HG03442 (cell line): ENCODE measurements at regions not wholly inside any gene's neighbourhood (a gene's known extent, or its start where the extent isn't known, plus 50 kb on each side); places are given as distances from the start of the nearest gene placed in this dataset.

ENCODE experiments used
- ATAC-seq: cut with Tn5 transposase; IDR thresholded peaks from one replicate; pipeline ENCODE4 v1.9.1; 2021; ENCODE audit warnings: mild to moderate bottlenecking, moderate library complexity; ENCODE audit not compliant: unreplicated experiment

DNA sequence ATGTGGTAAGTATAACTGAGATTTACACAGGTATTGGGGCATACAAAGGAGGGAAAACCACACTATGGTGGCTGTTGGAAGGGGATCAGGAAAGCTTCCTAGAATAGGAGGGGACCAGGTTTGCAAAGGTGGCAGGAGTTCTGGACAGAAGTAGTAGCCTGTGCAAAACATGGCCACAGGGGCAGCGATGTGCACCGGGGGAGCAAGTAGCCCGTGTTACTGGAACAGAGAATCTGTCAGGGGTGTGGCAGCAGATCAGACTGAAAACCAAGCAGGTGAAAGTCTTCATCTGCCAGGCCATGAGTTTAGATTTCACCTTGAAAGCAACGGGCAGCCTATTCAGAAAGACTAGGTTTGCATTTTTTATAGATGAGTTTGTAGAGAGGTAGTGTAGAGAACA is 182.3 kb upstream of the LPP start:
- no peak for ATAC-seq

DNA sequence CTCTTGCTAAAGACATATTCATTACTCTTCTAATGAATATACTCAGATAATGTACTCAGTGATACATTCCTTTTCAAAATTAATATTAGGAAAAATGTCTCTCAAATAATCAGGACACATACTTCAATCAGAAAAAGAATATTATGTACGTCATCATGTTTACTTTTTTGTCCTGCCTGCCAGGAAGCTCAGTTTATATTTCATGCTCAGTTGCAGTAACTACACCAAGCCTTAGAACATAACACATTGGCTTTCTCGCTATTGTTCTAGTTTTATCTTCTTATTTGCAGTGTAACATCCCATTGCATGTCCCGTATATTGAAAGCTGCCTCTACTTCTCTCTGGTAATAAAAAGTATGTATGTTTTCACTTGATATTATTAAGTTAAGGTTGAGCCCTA is 181.5 kb upstream of the LPP start:
- ATAC-seq = no peak

GRCh38 chr3:187973977-187974870 is 179.7 kb upstream of the LPP start:
- no peak for ATAC-seq

- no peak for ATAC-seq
These were observed 179.1 kb upstream of the LPP start for GRCh38 chr3:187974871-187975271.

DNA sequence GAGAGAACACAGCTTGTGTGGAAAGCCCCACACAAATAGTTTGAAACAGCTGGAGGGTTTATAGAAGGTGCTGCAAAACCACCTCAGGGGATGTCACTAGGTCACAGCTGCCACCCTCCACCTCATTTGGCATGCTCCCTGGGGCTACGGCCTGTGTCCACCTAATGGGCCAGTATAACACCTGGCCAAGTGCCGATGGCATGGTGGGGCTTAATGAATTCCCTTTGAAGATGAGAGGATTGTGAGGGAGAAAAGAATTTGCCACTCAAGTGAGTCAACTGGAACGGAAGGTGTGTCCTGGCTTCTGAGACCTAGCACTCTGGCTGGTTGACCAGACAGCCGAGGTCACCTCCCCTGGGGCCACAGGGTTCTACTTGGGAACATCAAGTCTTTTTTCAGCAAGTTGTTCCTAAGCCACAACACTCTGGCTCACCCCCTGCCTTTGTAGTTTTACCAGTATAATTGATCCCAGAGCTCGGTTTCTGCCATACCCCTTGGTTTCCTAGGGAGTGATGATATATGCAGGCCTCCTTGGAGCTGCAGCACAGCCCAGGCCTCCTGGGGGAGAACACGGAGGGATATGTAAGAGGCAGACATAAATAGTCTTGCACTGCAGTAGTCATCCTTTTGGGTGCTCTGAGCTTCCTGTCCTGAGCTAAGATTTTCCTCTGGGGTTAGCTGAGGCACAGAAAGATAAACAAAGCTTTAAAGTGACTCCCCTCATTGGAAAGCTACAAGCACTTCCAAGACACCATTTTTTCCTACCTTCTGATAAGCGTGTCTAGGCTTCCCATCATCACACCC is 178.2 kb upstream of the LPP start:
- ATAC-seq = no peak

DNA sequence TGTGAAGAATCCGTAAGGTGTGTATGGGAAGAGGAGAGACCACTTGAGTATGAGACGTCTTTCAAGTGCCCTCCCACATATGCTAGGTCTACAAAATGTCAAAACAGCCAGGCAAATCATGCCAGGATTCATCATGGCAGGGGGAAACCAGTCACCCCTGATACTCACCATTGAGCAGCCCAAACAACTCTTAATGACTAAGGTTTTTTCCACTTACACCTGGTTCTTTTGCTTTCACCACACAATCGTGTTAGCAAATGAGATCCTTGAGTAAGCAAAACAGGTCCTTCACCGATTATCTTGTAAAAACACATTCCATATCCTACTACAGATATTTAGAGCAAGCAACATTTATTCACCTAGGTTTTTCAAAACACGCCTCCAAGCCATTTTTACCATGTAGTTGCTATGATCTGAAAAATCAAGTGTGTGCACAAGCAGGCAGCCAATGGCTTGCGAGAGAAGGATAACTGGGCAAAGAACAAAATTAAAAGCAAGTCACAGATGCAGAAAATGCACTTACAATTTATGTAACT is 177.5 kb upstream of the LPP start:
- ATAC-seq = no peak

- ATAC-seq = no peak
These were observed 176.3 kb upstream of the LPP start for GRCh38 chr3:187977659-187978058.

GRCh38 chr3:187978433-187979011 is 175.4 kb upstream of the LPP start:
- ATAC-seq = peak; percentile 33

GRCh38 chr3:187979564-187979963 is 174.4 kb upstream of the LPP start:
- no peak for ATAC-seq

DNA sequence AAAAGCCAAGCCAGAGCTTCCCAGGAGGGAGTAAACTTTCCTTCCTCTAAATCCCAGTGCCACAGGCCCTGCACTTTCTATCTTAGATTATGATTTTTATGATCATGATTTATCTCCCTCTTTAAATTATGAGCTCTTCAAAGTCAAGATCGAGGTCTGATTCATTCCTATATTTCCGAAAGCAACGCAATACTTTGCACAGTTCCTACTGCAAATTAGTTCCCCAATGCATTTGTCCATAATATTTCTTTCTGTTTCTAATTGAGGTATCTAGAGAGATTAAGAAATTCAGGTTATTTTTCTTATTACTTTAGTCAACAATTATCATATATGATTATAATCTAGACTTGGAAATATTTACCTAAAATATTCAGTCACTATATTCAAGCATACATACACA is 173.1 kb upstream of the LPP start:
- no peak for ATAC-seq

DNA sequence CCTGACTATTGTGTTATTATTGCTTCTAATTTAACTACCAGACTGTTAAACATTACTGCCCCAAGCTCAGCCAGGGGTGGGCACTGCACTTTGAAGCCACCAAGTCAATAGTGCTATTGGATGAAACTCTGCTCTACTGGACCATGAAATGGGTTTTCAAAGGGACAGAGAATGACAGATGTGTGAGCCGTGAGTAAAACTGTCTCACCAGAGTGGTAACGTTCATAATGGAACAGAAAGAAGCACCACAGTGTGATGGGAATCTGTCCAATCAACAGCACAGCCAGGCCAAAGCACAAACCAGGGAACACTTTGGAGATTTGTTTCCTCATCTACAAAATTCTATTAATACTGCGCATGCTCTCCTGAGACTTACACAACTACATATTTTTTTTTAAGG is 171.8 kb upstream of the LPP start:
- no peak for ATAC-seq

- no peak for ATAC-seq
These were observed 170.4 kb upstream of the LPP start for GRCh38 chr3:187983484-187984124.

DNA sequence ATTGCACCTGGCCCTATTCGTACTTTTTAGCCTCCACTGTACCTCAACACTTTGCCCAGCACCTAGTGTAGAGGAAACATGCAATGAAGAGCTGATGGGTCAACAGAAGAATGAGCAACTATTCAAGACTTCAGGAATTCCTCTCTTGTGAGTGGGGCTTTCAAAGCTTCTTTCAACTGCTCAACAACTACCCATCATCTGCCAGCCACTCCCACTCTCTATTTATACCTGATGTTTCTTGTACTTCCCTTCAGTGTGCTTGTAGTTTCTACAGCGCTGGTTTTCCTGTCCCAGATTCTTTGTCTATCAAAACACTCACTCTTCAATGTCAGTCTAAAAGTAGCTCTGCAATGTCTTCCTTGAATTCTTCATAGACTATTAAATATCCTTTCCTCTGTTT is 168.3 kb upstream of the LPP start:
- ATAC-seq = no peak

DNA sequence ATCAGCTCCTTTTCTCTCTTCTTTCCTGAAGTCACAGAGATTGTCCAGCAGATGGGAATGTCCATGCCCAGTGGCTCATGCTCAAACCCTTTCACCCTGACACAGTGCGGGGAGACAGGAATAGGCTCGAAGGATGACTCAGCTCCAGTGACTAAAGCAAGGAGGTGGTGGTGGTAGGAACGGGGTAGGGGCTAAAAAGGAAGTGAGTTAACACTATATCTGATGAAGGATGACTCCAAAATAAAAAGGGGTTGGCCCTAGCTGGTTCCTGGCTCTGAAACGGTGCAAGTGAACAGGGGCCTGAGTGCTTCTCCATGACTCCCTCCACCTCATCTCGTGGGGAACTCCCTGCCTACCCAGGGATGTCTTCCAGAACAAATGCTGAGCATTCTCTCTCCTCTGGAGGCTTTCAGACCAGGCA is 167.4 kb upstream of the LPP start:
- no peak for ATAC-seq

- ATAC-seq = no peak
These were observed 166.8 kb upstream of the LPP start for GRCh38 chr3:187987187-187987586.

- no peak for ATAC-seq
These were observed 166.0 kb upstream of the LPP start for GRCh38 chr3:187987924-187988323.

- no peak for ATAC-seq
These were observed 164.3 kb upstream of the LPP start for GRCh38 chr3:187989575-187990153.

GRCh38 chr3:187992609-187993008 is 161.3 kb upstream of the LPP start:
- ATAC-seq = no peak

DNA sequence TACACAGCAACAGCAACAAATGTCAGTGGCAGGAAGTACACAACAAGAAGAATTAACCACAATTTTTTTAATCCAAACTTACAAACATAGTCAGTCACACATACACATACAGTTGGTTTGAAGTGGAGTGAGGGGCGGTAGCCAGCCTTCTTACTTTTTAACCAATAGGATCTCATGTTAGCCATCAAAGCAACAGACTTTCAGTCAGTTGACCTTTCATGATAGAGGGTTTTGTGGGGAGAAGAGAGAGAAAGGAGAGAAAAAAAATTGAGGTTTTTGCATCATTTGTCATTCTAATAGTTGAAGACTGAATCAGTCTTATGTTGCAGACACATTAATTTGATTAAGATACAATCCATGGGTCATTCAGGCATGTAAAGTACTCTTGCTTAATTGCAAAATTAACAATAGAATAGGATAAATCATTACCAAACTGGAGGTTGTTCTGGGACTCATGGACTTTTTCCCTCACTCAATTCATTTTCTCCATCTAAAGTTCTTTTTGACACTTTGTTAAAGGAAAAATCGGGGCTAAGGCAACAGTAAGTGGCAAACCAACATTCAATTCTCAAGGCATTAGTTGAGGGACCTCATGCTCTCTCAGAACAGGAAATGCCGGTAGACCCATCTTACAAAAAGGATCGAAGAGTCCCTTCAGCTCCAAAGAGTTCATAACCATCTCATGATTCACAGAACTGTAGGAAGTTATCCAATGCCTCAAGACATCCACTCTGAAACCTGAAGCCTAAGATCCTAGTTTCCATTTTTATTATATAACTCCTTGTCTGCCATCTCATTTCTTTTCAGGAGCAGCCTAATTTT is 159.5 kb upstream of the LPP start:
- ATAC-seq = no peak

- ATAC-seq = no peak
These were observed 158.9 kb upstream of the LPP start for GRCh38 chr3:187995043-187995400.
